ENCODE measurements at regions not wholly inside any gene's neighbourhood (a gene's known extent, or its start where the extent isn't known, plus 50 kb on each side); places are given as distances from the start of the nearest gene placed in this dataset.

- Mint-ChIP-seq H3K9me3 (no peaks in the 10 kb centered on the region), H3K4me3 (no peak overlapping the region), H3K36me3 (no peaks in the 10 kb centered on the region), H3K4me1 (peaks cover 13% of the 10 kb centered on the region), H3K27me3 (ENCODE audit: insufficient read depth, low read depth) (no peaks in the 10 kb centered on the region), H3K27ac (no peak overlapping the region)
- H3K4me3 ChIP-seq = no peak overlapping the region
- H3K36me3 ChIP-seq = no peaks in the 10 kb centered on the region
- TF ChIP-seq EZH2phosphoT487 (IDR thresholded peaks at IDR 0.05) (no peak), CTCF (IDR thresholded peaks at IDR 0.05) (peak; percentile 8)
- DNase-seq (ENCODE audit: low spot score) = no peak
- H3K9me3 ChIP-seq (ENCODE audit: low read depth) = no peaks in the 10 kb centered on the region
- H3K4me1 ChIP-seq = no peaks in the 10 kb centered on the region
- no peak overlapping the region for H2AFZ ChIP-seq (replicated peaks)
- no peaks in the 10 kb centered on the region for H3K27me3 ChIP-seq
- H3K27ac ChIP-seq = no peak overlapping the region
- H3K9ac ChIP-seq = no peak overlapping the region
- no peaks in the 10 kb centered on the region for H3K79me2 ChIP-seq (ENCODE audit: low read depth)
- H4K20me1 ChIP-seq (ENCODE audit: low read depth) = no peaks in the 10 kb centered on the region
- no peaks in the 10 kb centered on the region for H3F3A ChIP-seq (ENCODE audit: low read depth)
- no peak overlapping the region for H3K4me2 ChIP-seq
Observed at GRCh38 chr6:140980265-140980887, 1152.3 kb upstream of the GJE1 start.

GRCh38 chr6:140979642-140980091 is 1153.1 kb upstream of the GJE1 start:
- Histone ChIP-seq H3F3A (ENCODE audit: low read depth) (no peaks in the 10 kb centered on the region), H4K20me1 (ENCODE audit: low read depth) (no peaks in the 10 kb centered on the region), H3K4me2 (no peak overlapping the region), H3K27me3 (no peaks in the 10 kb centered on the region), H2AFZ (replicated peaks) (no peak overlapping the region), H3K36me3 (no peaks in the 10 kb centered on the region), H3K79me2 (ENCODE audit: low read depth) (no peaks in the 10 kb centered on the region), H3K9me3 (ENCODE audit: low read depth) (no peaks in the 10 kb centered on the region), H3K4me1 (no peaks in the 10 kb centered on the region), H3K4me3 (no peak overlapping the region), H3K27ac (no peak overlapping the region), H3K9ac (no peak overlapping the region)
- DNase-seq (ENCODE audit: low spot score) = no peak
- Mint-ChIP-seq H3K27ac (peak overlapping the region; percentile 23), H3K27me3 (ENCODE audit: insufficient read depth, low read depth) (peaks cover 2% of the 10 kb centered on the region), H3K9me3 (no peaks in the 10 kb centered on the region), H3K36me3 (no peaks in the 10 kb centered on the region), H3K4me3 (no peak overlapping the region), H3K4me1 (peaks cover 13% of the 10 kb centered on the region)
- no peak for TF ChIP-seq EZH2 (IDR thresholded peaks at IDR 0.05)
- no peak for TF ChIP-seq CTCF (IDR thresholded peaks at IDR 0.05)
- no peak for TF ChIP-seq EZH2phosphoT487 (IDR thresholded peaks at IDR 0.05)

GRCh38 chr6:140977403-140977802 is 1155.3 kb upstream of the GJE1 start:
- Mint-ChIP-seq H3K27ac (no peak overlapping the region), H3K4me3 (no peak overlapping the region), H3K36me3 (no peaks in the 10 kb centered on the region), H3K27me3 (ENCODE audit: insufficient read depth, low read depth) (peaks cover 6% of the 10 kb centered on the region), H3K4me1 (peaks cover 13% of the 10 kb centered on the region), H3K9me3 (peaks cover 8% of the 10 kb centered on the region)
- Histone ChIP-seq H3K9ac (no peak overlapping the region), H3F3A (ENCODE audit: low read depth) (no peaks in the 10 kb centered on the region), H3K9me3 (ENCODE audit: low read depth) (no peaks in the 10 kb centered on the region), H2AFZ (replicated peaks) (no peak overlapping the region), H3K79me2 (ENCODE audit: low read depth) (no peaks in the 10 kb centered on the region), H3K4me2 (no peak overlapping the region), H3K27ac (no peak overlapping the region), H3K27me3 (no peaks in the 10 kb centered on the region), H4K20me1 (ENCODE audit: low read depth) (no peaks in the 10 kb centered on the region), H3K36me3 (no peaks in the 10 kb centered on the region), H3K4me3 (no peak overlapping the region), H3K4me1 (no peaks in the 10 kb centered on the region)
- TF ChIP-seq CTCF (IDR thresholded peaks at IDR 0.05) = no peak
- DNase-seq (ENCODE audit: low spot score) = no peak
